ENCODE measurements at regions not wholly inside any gene's neighbourhood (a gene's known extent, or its start where the extent isn't known, plus 50 kb on each side); places are given as distances from the start of the nearest gene placed in this dataset.
A peak's percentile ranks its signal among the peaks of the same experiment; 100 is the strongest.

- Histone ChIP-seq H3K4me1 (ENCODE audit: control insufficient read depth in 2 of 3, insufficient read depth in 2 of 3, low read depth in 1 of 3, low read length in 3 of 3) (peaks cover 12 to 13% (median 13%) of the 10 kb centered on the region in 3 donors), H3K27me3 (ENCODE audit: control insufficient read depth, insufficient read depth, low read length) (no peaks in the 10 kb centered on the region), H3K9me3 (ENCODE audit: control insufficient read depth in 2 of 3, insufficient read depth in 1 of 3, low read length in 3 of 3) (no peaks in the 10 kb centered on the region), H3K36me3 (ENCODE audit: control insufficient read depth in 2 of 3, insufficient read depth in 3 of 3, low read length in 3 of 3) (no peaks in the 10 kb centered on the region), H3K27ac (ENCODE audit: low read depth in 2 of 2, low read length in 2 of 2) (peak overlapping the region in 1 of 2 donors; percentile 52), H3K9ac (ENCODE audit: low read length in 3 of 3) (no peak overlapping the region), H3K4me3 (ENCODE audit: low read length in 3 of 3) (no peak overlapping the region)
- no peak for FAIRE-seq
- DNase-seq: no peak
- intact Hi-C loops (cut with DNase I): no loop called here
- TF ChIP-seq CTCF (IDR thresholded peaks at IDR 0.05; ENCODE audit: borderline replicate concordance, extremely low read depth, insufficient read depth): no peak
Measured at GRCh38 chr3:113153499-113154107, 57.8 kb upstream of the BOC start.

- no peak overlapping the region for H3K9ac ChIP-seq (ENCODE audit: low read length in 3 of 3)
- H3K9me3 ChIP-seq (ENCODE audit: control insufficient read depth in 2 of 3, insufficient read depth in 1 of 3, low read length in 3 of 3): no peaks in the 10 kb centered on the region
- intact Hi-C loops (cut with DNase I): no loop called here
- no peak for FAIRE-seq
- H3K4me1 ChIP-seq (ENCODE audit: control insufficient read depth in 2 of 3, insufficient read depth in 2 of 3, low read depth in 1 of 3, low read length in 3 of 3): peaks cover 1 to 8% (median 7%) of the 10 kb centered on the region in 3 donors
- DNase-seq: no peak
- no peak overlapping the region for H3K27ac ChIP-seq (ENCODE audit: low read depth in 2 of 2, low read length in 2 of 2)
- H3K27me3 ChIP-seq (ENCODE audit: control insufficient read depth, insufficient read depth, low read length): no peaks in the 10 kb centered on the region
- no peak overlapping the region for H3K4me3 ChIP-seq (ENCODE audit: low read length in 3 of 3)
- H3K36me3 ChIP-seq (ENCODE audit: control insufficient read depth in 2 of 3, insufficient read depth in 3 of 3, low read length in 3 of 3): no peaks in the 10 kb centered on the region
- TF ChIP-seq CTCF (IDR thresholded peaks at IDR 0.05; ENCODE audit: borderline replicate concordance, extremely low read depth, insufficient read depth): no peak
Measured at GRCh38 chr3:113156816-113157333, 54.5 kb upstream of the BOC start.

GRCh38 chr3:113157408-113158030 lies 53.8 kb upstream of the BOC start:
- no peak overlapping the region for H3K9ac ChIP-seq (ENCODE audit: low read length in 3 of 3)
- DNase-seq (peak in 1 of 5 donors; percentile 35), FAIRE-seq (no peak)
- intact Hi-C loops (cut with DNase I): no loop called here
- H3K4me3 ChIP-seq (ENCODE audit: low read length in 3 of 3): no peak overlapping the region
- H3K27ac ChIP-seq (ENCODE audit: low read depth in 2 of 2, low read length in 2 of 2): no peak overlapping the region
- H3K4me1 ChIP-seq (ENCODE audit: control insufficient read depth in 2 of 3, insufficient read depth in 2 of 3, low read depth in 1 of 3, low read length in 3 of 3): peaks cover 0 to 4% (median 1%) of the 10 kb centered on the region in 3 donors
- H3K9me3 ChIP-seq (ENCODE audit: control insufficient read depth in 2 of 3, insufficient read depth in 1 of 3, low read length in 3 of 3): no peaks in the 10 kb centered on the region
- no peaks in the 10 kb centered on the region for H3K36me3 ChIP-seq (ENCODE audit: control insufficient read depth in 2 of 3, insufficient read depth in 3 of 3, low read length in 3 of 3)
- no peaks in the 10 kb centered on the region for H3K27me3 ChIP-seq (ENCODE audit: control insufficient read depth, insufficient read depth, low read length)
- TF ChIP-seq CTCF (IDR thresholded peaks at IDR 0.05; ENCODE audit: borderline replicate concordance, extremely low read depth, insufficient read depth): no peak
